ENCODE measurements at regions not wholly inside any gene's neighbourhood (a gene's known extent, or its start where the extent isn't known, plus 50 kb on each side); places are given as distances from the start of the nearest gene placed in this dataset.

DNA sequence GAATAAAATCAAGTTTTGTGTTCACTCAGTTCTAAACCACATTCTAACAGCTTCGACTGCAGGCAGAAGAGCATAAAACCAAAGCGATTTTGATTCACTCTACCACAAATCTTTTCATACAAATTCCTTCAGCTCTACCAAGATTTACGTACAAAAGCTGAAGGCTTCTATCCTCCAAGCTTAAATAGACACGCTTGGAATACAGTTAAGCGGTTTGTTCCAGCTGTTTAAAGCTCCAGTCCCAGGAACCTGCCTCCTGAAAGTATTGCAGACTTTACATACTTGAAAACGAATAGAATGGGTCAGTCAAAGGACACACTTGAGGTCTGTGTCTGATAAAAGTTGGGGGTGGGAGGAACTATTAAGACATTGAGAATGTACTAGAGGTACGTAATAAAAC is 102.9 kb downstream of the MPP7 start:
- Histone ChIP-seq H3K36me3 (no peaks in the 10 kb centered on the region), H3K27me3 (no peaks in the 10 kb centered on the region), H3K9me3 (no peaks in the 10 kb centered on the region), H3K4me3 (no peak overlapping the region), H3K27ac (no peak overlapping the region), H3K4me1 (peaks cover 4 to 5% of the 10 kb centered on the region in 2 donors)
- DNase-seq: no peak
- TF ChIP-seq, protein P1, sequence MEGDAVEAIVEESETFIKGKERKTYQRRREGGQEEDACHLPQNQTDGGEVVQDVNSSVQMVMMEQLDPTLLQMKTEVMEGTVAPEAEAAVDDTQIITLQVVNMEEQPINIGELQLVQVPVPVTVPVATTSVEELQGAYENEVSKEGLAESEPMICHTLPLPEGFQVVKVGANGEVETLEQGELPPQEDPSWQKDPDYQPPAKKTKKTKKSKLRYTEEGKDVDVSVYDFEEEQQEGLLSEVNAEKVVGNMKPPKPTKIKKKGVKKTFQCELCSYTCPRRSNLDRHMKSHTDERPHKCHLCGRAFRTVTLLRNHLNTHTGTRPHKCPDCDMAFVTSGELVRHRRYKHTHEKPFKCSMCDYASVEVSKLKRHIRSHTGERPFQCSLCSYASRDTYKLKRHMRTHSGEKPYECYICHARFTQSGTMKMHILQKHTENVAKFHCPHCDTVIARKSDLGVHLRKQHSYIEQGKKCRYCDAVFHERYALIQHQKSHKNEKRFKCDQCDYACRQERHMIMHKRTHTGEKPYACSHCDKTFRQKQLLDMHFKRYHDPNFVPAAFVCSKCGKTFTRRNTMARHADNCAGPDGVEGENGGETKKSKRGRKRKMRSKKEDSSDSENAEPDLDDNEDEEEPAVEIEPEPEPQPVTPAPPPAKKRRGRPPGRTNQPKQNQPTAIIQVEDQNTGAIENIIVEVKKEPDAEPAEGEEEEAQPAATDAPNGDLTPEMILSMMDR (IDR thresholded peaks at IDR 0.05): no peak
- TF ChIP-seq POLR2A (IDR thresholded peaks at IDR 0.05): no peak
- intact Hi-C loops (cut with DNase I; ENCODE audit: low total_unique reads): no loop called here

DNA sequence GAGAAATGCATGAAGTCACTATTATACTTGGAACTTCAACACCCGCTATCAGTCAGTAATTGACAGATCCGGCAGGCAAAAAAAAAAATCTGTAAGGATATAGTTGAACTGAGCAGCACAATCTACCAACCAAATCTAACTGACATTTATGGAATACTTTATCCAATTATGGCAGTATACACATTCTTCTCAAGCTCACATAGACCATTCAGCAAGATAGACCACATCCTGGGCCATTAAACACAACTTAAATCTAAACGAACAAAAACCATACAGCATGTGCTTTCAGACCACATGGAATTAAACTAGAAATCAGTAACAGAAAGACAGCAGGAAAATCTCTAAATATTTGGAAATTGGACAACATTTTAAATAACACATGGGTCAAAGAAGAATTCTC is 112.7 kb downstream of the MPP7 start:
- no peaks in the 10 kb centered on the region for H3K27me3 ChIP-seq
- no peaks in the 10 kb centered on the region for H3K9me3 ChIP-seq
- DNase-seq: no peak
- no peak overlapping the region for H3K27ac ChIP-seq
- no peaks in the 10 kb centered on the region for H3K36me3 ChIP-seq
- no peaks in the 10 kb centered on the region for H3K4me1 ChIP-seq
- H3K4me3 ChIP-seq: no peak overlapping the region
- intact Hi-C loops (cut with DNase I; ENCODE audit: low total_unique reads): no loop called here
- no peak for TF ChIP-seq POLR2A (IDR thresholded peaks at IDR 0.05)
- TF ChIP-seq, protein P1 (IDR thresholded peaks at IDR 0.05): no peak

DNA sequence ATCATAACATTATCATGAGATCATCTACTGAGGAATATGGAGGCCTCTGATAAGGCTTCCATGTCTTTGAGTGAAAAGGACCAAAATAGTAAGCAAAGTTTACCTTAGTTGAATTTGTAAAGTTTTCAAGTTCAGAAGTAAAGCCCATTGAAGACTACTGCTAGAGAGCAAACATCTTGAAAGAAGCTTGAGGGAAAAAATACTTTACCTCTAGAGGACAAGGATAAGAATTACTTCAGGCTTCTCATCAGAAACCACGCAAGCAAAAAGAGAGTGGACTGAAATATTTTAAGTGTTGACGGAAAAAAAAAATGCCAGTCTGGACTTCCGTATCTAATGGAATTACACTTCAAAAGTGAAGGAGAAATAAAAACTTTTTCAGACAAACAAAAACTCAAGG is 114.3 kb downstream of the MPP7 start:
- no peak for TF ChIP-seq POLR2A (IDR thresholded peaks at IDR 0.05)
- TF ChIP-seq, protein P1 (IDR thresholded peaks at IDR 0.05): no peak
- intact Hi-C loops (cut with DNase I; ENCODE audit: low total_unique reads): no loop called here
- no peak overlapping the region for H3K4me3 ChIP-seq
- H3K9me3 ChIP-seq: no peaks in the 10 kb centered on the region
- no peaks in the 10 kb centered on the region for H3K27me3 ChIP-seq
- no peak overlapping the region for H3K27ac ChIP-seq
- H3K4me1 ChIP-seq: no peaks in the 10 kb centered on the region
- no peaks in the 10 kb centered on the region for H3K36me3 ChIP-seq
- DNase-seq: no peak

- no peak overlapping the region for H3K27ac ChIP-seq
- intact Hi-C loops (cut with DNase I; ENCODE audit: low total_unique reads): no loop called here
- H3K4me1 ChIP-seq: no peaks in the 10 kb centered on the region
Measured at GRCh38 chr10:28186887-28187578, 115.8 kb downstream of the MPP7 start.

GRCh38 chr10:28186461-28186860 is 116.4 kb downstream of the MPP7 start:
- H3K9me3 ChIP-seq: no peaks in the 10 kb centered on the region
- intact Hi-C loops (cut with DNase I; ENCODE audit: low total_unique reads): no loop called here
- no peak overlapping the region for H3K27ac ChIP-seq
- H3K4me1 ChIP-seq: no peaks in the 10 kb centered on the region
- no peaks in the 10 kb centered on the region for H3K27me3 ChIP-seq
- H3K36me3 ChIP-seq: no peaks in the 10 kb centered on the region
- no peak overlapping the region for H3K4me3 ChIP-seq
- no peak for DNase-seq
- no peak for TF ChIP-seq POLR2A (IDR thresholded peaks at IDR 0.05)
- TF ChIP-seq, protein P1 (IDR thresholded peaks at IDR 0.05): no peak

More at GRCh38 chr10:28186887-28187578, 115.8 kb downstream of the MPP7 start:
- DNase-seq: no peak
- Histone ChIP-seq H3K27me3 (no peaks in the 10 kb centered on the region), H3K9me3 (no peaks in the 10 kb centered on the region), H3K36me3 (no peaks in the 10 kb centered on the region), H3K4me3 (no peak overlapping the region)
- TF ChIP-seq, protein P1 (IDR thresholded peaks at IDR 0.05): no peak
- no peak for TF ChIP-seq POLR2A (IDR thresholded peaks at IDR 0.05)

All from uterus (tissue), 3 donors.